HepG2 (cell line): ENCODE measurements at regions not wholly inside any gene's neighbourhood (a gene's known extent, or its start where the extent isn't known, plus 50 kb on each side); places are given as distances from the start of the nearest gene placed in this dataset.

Experiments
- ATAC-seq: fragments of 200-7000 bp; cut with Tn5 transposase; 3 replicates; pipeline ENCODE4 v1.9.1; 2020; ENCODE audit warnings: mild to moderate bottlenecking, moderate library complexity
- BruUV-seq: library from RNA; stranded (reverse); fragments of 400-500 nt; replicated peaks from 2 replicates; lab custom pipeline; 2021; lab: Mats Ljungman, UMichigan
- CTCF ChIA-PET: fragments of 300-600 bp; formaldehyde crosslinking; extraction: SDS; loops from one replicate; lab custom pipeline; 2021; ENCODE audit warnings: low total read pairs, inconsistent platforms, low intra/inter-chr PET ratio; lab: Yijun Ruan, JAX
- POLR2A ChIA-PET: fragments of 350-600 bp; sonication (Branson Sonifier 250); formaldehyde crosslinking; loops from one replicate; lab custom pipeline; 2020; ENCODE audit warnings: antibody characterized with exemption, inconsistent platforms; lab: Yijun Ruan, JAX
- DNase-seq: peaks from one replicate; pipeline ENCODE4 v3.0.0-alpha.2; 2015; ENCODE audit warnings: low spot score
- FAIRE-seq: peaks from 3 replicates; lab custom pipeline; 2011; peaks lifted over from hg19 to GRCh38; lab: Jason Lieb, UNC
- H2AFZ ChIP-seq: one replicate; pipeline ENCODE4 v1.6.1; 2011; ENCODE audit warnings: low read length, inconsistent platforms
- H3K27ac ChIP-seq: fragments of 300-600 bp; 3 replicates; pipeline ENCODE4 v1.8.0; 2011; ENCODE audit warnings: mixed run types, mild to moderate bottlenecking, mixed read lengths, low read length, inconsistent platforms; ENCODE audit not compliant: insufficient read depth; ENCODE audit errors: extremely low read length
- H3K27me3 ChIP-seq, 2 experiments: fragments of 200-600 bp in 1 of 2; 2 replicates in 1 of 2; 3 replicates in 1 of 2; pipeline versions ENCODE4 v1.6.0 to v1.8.0; 2011; ENCODE audit warnings: low read length in 2 of 2, mild to moderate bottlenecking in 2 of 2, moderate library complexity in 2 of 2, inconsistent platforms in 1 of 2; ENCODE audit not compliant: insufficient read depth in 2 of 2, control insufficient read depth in 1 of 2
- H3K36me3 ChIP-seq, 2 experiments: fragments of 200-600 bp in 1 of 2; replicated peaks in 1 of 2; 2 replicates in 1 of 2; 3 replicates in 1 of 2; pipeline versions ENCODE4 v1.5.1 to v1.8.0; 2011; ENCODE audit warnings: low read length in 2 of 2, inconsistent platforms in 1 of 2; ENCODE audit not compliant: insufficient read depth in 2 of 2, control insufficient read depth in 1 of 2
- H3K4me1 ChIP-seq: 2 replicates; pipeline ENCODE4 v1.5.1; 2012; ENCODE audit warnings: low read length, inconsistent platforms; ENCODE audit not compliant: insufficient read depth
- H3K4me2 ChIP-seq: 2 replicates; pipeline ENCODE4 v1.6.0; 2011; ENCODE audit warnings: low read depth, low read length, inconsistent platforms
- H3K4me3 ChIP-seq, 3 experiments: fragments of 200-600 bp in 1 of 3; sonication (generic), shearing (Covaris generic) in 1 of 3; replicated peaks in 1 of 3; 2 replicates each; pipeline ENCODE4 v1.5.1; 2011 to 2016; ENCODE audit warnings: low read length in 3 of 3, inconsistent platforms in 2 of 3, low read depth in 2 of 3, mild to moderate bottlenecking in 2 of 3, control low read depth in 1 of 3, mixed read lengths in 1 of 3; ENCODE audit not compliant: insufficient read depth in 1 of 3
- H3K79me2 ChIP-seq: one replicate; pipeline ENCODE4 v1.6.1; 2011; ENCODE audit warnings: low read length, inconsistent platforms; ENCODE audit not compliant: insufficient read depth
- H3K9ac ChIP-seq: 2 replicates; pipeline ENCODE4 v1.6.0; 2011; ENCODE audit warnings: mild to moderate bottlenecking, low read depth, low read length, inconsistent platforms; ENCODE audit not compliant: insufficient read depth
- H3K9me3 ChIP-seq: 2 replicates; pipeline ENCODE4 v1.5.1; 2012; ENCODE audit warnings: mild to moderate bottlenecking, low read length
- H4K20me1 ChIP-seq: 2 replicates; pipeline ENCODE4 v1.6.0; 2011; ENCODE audit warnings: inconsistent platforms, mild to moderate bottlenecking, low read length, moderate library complexity; ENCODE audit not compliant: insufficient read depth
- ELF4 ChIP-seq: sonication (generic); formaldehyde crosslinking; IDR thresholded peaks from 2 replicates; pipeline ENCODE4 v1.5.0; 2020; ENCODE audit warnings: missing genetic modification reagents, mild to moderate bottlenecking, moderate library complexity, borderline replicate concordance
- MEIS1 ChIP-seq: sonication (generic); formaldehyde crosslinking; IDR thresholded peaks from 2 replicates; pipeline ENCODE4 v1.9.0; 2021; ENCODE audit warnings: mild to moderate bottlenecking, missing genetic modification reagents, moderate library complexity, borderline replicate concordance
- SRF ChIP-seq: IDR thresholded peaks from 2 replicates; pipeline ENCODE4 v1.6.1; 2011; ENCODE audit warnings: mild to moderate bottlenecking, low read depth, low read length, moderate library complexity
- ZNF331 ChIP-seq: sonication (generic); formaldehyde crosslinking; IDR thresholded peaks from 2 replicates; pipeline ENCODE4 v1.4.0; 2020; ENCODE audit warnings: missing genetic modification reagents
- ZNF879 ChIP-seq: sonication (generic); formaldehyde crosslinking; IDR thresholded peaks from 2 replicates; pipeline ENCODE4 v1.8.1; 2023; ENCODE audit warnings: missing genetic modification reagents
- WGBS: methylation state at CpG from one replicate; pipeline ENCODE4 v1.1.6; 2017; ENCODE audit warnings: low lambda C conversion rate; 5-methylcytosine and 5-hydroxymethylcytosine counted together
- in situ Hi-C: cut with HindIII; loops from 2 replicates; pipeline ENCODE4 v1.10.0; 2017; ENCODE audit warnings: low pct_unique_long_range_greater_than_20kb; ENCODE audit not compliant: extremely low pct_ligation_motif_present
- intact Hi-C: fragments of 100-400 bp; cut with micrococcal nuclease; formaldehyde crosslinking; loops from one replicate; pipeline ENCODE4 v1.10.0; 2022; ENCODE audit not compliant: unreplicated experiment
- TF ChIP-seq, protein P1 (sequence below): sonication (generic); formaldehyde crosslinking; IDR thresholded peaks from 2 replicates; pipeline ENCODE4 v1.5.0; 2020; ENCODE audit warnings: mild to moderate bottlenecking, missing genetic modification reagents, borderline replicate concordance

DNA sequence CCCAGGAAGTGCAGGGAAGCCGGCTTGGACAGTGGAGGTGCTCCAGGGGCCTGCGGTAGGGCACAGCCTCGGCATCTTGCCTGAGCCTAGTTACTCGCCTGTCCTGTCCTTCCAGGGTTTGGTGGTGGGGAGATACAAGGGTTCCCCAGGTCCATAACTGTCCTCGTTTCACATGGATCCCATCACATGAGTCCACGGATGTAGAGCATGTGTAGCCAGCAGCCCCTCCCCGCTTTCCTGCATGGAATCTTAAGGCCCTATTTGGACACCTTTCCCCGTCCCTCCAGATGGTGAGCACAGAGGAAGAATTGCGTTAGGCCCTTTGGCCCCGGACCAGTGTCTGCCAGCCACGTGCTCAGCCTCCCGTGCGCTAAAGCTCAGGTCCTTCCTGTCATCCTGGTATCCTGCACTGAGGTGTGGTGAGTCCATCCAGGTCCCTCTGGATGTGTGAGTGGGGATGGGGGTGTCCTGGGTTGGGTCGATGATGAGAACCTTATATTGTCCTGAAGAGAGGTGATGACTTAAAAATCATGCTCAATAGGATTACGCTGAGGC lies 230.4 kb downstream of the SNRPN start:
- Histone ChIP-seq H3K79me2 (no peaks in the 10 kb centered on the region), H3K4me3 (no peak overlapping the region), H2AFZ (no peak overlapping the region), H3K9ac (no peak overlapping the region), H3K9me3 (peaks cover 99% of the 10 kb centered on the region), H3K27ac (no peak overlapping the region), H4K20me1 (no peaks in the 10 kb centered on the region), H3K4me1 (no peaks in the 10 kb centered on the region), H3K27me3 (no peaks in the 10 kb centered on the region), H3K36me3 (no peaks in the 10 kb centered on the region), H3K4me2 (no peak overlapping the region)
- in situ Hi-C loops = no loop called here
- intact Hi-C loops = no loop called here
- POLR2A ChIA-PET = no interaction called here
- ATAC-seq (no peak), FAIRE-seq (no peak), DNase-seq (no peak)
- 31% methylated on average over 8 of the region's 15 CpGs for WGBS
- BruUV-seq = no TSS peak
- CTCF ChIA-PET = no interaction called here
- TF ChIP-seq ELF4 (CRISPR knock-in tag) (no peak), ZNF331 (CRISPR knock-in tag) (no peak), ZNF879 (no peak), MEIS1 (no peak), SRF (no peak)
- TF ChIP-seq, protein P1, sequence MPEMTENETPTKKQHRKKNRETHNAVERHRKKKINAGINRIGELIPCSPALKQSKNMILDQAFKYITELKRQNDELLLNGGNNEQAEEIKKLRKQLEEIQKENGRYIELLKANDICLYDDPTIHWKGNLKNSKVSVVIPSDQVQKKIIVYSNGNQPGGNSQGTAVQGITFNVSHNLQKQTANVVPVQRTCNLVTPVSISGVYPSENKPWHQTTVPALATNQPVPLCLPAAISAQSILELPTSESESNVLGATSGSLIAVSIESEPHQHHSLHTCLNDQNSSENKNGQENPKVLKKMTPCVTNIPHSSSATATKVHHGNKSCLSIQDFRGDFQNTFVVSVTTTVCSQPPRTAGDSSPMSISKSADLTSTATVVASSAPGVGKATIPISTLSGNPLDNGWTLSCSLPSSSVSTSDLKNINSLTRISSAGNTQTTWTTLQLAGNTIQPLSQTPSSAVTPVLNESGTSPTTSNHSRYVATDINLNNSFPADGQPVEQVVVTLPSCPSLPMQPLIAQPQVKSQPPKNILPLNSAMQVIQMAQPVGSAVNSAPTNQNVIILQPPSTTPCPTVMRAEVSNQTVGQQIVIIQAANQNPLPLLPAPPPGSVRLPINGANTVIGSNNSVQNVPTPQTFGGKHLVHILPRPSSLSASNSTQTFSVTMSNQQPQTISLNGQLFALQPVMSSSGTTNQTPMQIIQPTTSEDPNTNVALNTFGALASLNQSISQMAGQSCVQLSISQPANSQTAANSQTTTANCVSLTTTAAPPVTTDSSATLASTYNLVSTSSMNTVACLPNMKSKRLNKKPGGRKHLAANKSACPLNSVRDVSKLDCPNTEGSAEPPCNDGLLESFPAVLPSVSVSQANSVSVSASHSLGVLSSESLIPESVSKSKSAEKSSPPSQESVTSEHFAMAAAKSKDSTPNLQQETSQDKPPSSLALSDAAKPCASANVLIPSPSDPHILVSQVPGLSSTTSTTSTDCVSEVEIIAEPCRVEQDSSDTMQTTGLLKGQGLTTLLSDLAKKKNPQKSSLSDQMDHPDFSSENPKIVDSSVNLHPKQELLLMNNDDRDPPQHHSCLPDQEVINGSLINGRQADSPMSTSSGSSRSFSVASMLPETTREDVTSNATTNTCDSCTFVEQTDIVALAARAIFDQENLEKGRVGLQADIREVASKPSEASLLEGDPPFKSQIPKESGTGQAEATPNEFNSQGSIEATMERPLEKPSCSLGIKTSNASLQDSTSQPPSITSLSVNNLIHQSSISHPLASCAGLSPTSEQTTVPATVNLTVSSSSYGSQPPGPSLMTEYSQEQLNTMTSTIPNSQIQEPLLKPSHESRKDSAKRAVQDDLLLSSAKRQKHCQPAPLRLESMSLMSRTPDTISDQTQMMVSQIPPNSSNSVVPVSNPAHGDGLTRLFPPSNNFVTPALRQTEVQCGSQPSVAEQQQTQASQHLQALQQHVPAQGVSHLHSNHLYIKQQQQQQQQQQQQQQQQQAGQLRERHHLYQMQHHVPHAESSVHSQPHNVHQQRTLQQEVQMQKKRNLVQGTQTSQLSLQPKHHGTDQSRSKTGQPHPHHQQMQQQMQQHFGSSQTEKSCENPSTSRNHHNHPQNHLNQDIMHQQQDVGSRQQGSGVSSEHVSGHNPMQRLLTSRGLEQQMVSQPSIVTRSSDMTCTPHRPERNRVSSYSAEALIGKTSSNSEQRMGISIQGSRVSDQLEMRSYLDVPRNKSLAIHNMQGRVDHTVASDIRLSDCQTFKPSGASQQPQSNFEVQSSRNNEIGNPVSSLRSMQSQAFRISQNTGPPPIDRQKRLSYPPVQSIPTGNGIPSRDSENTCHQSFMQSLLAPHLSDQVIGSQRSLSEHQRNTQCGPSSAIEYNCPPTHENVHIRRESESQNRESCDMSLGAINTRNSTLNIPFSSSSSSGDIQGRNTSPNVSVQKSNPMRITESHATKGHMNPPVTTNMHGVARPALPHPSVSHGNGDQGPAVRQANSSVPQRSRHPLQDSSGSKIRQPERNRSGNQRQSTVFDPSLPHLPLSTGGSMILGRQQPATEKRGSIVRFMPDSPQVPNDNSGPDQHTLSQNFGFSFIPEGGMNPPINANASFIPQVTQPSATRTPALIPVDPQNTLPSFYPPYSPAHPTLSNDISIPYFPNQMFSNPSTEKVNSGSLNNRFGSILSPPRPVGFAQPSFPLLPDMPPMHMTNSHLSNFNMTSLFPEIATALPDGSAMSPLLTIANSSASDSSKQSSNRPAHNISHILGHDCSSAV (CRISPR knock-in tag) = no peak
